Left cardiac atrium (tissue), 4 donors: ENCODE measurements at regions not wholly inside any gene's neighbourhood (a gene's known extent, or its start where the extent isn't known, plus 50 kb on each side); places are given as distances from the start of the nearest gene placed in this dataset.
"Not testable (repeated sequence)": the region's sequence is repeated elsewhere in the genome, so short reads cannot be mapped to it uniquely, and the experiment has no call there.

Source experiments
- ATAC-seq, 2 donors: fragments of 200-7000 bp; cut with Tn5 transposase; one replicate each; pipeline ENCODE4 v1.9.1; 2020; ENCODE audit warnings: mild to moderate bottlenecking in 2 of 2, moderate library complexity in 2 of 2
- DNase-seq: peaks from one replicate; pipeline ENCODE4 v3.0.0-alpha.2; 2020
- intact Hi-C, 2 donors: fragments of 100-400 bp; cut with DNase I; formaldehyde crosslinking; loops; one replicate each; pipeline versions ENCODE4 v1.14.1 to v1.15.1; 2022 to 2023
- donor health status: DM: no; HTN: yes; CAD: no.
- donor health status: DM: no; HTN: yes; CAD: no; lungs with severe emphysema.
- donor health status: DM: yes; HTN: yes; CAD: no.
- donor health status: Dilated cardiomyopathy.

DNA sequence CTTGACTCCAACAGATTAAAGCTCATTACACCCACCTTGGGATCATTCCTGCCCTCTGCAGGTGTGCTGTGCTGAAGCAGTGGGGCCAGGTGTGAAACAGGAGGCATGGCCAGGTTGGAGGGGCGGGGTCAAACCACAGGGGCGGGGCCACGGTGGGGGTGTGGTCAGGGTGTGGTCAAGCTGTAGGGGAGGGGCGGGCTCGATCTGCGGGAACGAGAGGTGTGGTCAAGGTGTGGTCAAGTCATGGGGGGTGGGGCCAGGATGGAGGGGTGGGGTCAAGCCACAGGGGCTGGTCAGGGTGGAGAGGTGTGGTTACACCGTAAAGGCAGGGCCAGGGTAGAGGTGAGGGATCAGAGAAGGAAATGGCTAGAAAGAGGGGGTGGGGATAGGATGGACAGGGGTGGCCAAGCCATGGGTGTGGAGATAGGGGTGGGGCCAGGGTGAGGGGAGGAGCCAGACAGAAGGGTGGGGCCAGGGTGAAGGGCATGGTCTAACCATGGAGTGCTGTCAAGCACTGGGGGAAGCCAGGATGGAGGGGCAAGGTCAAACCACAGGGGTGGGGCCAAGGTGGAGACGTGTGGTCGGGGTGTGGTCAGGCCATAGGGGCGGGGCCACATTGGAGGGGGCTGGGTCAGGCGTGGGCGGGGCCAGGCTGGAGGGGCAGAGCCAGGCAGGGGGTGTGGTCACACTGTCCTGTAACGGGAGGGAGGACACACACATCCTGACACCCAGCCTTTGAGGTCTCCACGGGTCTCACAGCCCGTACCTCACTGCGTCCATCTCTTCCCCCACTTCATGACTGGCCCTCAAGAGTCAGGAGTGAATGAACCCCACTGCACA, 270.7 kb downstream of the ADGRD1 start:
- peak in 1 of 2 donors; percentile 28 for ATAC-seq
- DNase-seq, intact Hi-C loops: not testable (repeated sequence)

DNA sequence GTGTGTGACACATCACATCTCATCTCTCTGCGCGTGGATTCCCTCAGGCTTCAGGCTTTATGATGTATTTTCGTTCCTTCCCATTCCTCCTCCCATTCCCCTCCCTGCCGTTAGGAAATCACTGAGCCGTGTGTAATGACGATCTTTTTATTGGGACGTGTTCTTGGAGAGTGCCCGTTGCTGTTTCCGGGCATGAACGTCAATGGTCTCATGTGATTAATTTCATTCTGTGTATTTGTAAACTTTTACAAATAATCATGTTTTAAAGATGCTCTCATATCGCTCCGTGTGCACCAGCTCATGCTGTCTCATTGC, 271.3 kb downstream of the ADGRD1 start:
- ATAC-seq, intact Hi-C loops, DNase-seq: not testable (repeated sequence)

DNA sequence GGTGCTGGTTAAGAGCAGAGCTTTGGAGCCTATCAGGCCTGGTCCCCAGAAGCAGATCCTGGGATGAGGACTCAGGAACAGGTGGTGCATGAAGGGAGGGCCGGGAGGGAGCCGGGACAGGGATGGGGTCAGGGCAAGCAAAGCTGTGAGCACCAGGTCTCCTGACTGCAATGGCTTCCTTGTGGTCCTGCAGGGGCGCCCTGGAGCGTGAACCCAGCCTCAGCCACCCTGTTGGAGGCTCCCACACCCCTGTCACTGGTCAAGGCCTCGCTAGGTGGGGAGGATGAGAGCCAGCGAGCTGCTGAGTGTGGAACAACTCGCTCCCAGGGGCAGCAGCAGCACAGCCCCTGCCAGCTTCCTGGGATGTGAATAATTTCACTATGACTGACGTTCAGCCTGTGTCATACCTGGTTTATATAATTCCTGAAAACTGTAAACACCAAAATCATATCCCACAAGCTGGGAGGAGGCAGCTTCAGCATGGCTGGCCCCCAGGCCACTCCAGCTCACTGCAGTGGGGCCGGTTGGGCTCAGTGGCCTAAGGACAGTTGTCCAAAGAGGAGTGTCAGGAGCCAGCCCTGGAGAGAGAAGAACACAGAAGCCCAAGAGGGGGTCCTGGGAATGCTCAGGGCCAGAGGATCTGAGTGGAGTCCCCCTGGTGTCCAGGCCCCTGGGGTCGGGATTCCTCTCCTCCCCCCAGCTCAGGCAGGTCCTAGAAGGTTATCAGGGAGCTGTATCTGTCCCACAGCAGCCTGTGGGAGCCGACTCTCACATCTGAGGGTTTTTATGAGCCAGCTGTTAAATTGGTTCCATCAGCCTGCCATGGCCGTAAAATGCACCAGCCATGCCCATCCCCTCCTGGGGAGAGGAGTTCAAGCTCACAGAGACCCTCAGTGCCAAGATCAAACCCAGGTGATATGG, 272.9 kb downstream of the ADGRD1 start:
- intact Hi-C loops = no loop called here
- ATAC-seq (no peak), DNase-seq (no peak)

DNA sequence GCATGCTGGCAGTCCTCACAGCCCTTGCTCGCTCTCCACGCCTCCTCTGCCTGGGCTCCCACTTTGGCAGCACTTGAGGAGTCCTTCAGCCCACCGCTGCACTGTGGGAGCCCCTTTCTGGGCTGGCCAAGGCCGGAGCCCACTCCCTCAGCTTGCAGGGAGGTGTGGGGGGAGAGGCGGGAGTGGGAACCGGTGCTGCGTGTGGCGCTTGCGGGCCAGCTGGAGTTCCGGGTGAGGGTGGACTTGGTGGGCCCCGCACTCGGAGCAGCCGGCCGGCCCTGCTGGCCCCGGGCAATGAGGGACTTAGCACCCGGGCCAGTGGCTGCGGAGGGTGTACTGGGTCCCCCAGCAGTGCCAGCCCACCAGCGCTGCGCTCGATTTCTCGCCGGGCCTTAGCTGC, 273.9 kb downstream of the ADGRD1 start:
- DNase-seq, intact Hi-C loops, ATAC-seq: not testable (repeated sequence)

DNA sequence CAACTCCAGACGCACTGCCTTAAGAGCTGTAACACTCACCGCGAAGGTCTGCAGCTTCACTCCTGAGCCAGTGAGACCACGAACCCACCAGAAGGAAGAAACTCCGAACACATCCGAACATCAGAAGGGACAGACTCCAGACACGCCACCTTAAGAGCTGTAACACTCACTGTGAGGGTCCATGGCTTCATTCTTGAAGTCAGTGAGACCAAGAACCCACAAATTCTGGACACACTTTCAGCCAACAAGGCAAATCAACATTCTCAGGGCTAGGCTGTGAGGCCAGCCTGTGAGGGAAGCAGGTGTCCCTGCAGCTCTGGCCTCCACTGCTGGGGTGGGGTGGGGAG, 275.3 kb downstream of the ADGRD1 start:
- DNase-seq, ATAC-seq, intact Hi-C loops: not testable (repeated sequence)

DNA sequence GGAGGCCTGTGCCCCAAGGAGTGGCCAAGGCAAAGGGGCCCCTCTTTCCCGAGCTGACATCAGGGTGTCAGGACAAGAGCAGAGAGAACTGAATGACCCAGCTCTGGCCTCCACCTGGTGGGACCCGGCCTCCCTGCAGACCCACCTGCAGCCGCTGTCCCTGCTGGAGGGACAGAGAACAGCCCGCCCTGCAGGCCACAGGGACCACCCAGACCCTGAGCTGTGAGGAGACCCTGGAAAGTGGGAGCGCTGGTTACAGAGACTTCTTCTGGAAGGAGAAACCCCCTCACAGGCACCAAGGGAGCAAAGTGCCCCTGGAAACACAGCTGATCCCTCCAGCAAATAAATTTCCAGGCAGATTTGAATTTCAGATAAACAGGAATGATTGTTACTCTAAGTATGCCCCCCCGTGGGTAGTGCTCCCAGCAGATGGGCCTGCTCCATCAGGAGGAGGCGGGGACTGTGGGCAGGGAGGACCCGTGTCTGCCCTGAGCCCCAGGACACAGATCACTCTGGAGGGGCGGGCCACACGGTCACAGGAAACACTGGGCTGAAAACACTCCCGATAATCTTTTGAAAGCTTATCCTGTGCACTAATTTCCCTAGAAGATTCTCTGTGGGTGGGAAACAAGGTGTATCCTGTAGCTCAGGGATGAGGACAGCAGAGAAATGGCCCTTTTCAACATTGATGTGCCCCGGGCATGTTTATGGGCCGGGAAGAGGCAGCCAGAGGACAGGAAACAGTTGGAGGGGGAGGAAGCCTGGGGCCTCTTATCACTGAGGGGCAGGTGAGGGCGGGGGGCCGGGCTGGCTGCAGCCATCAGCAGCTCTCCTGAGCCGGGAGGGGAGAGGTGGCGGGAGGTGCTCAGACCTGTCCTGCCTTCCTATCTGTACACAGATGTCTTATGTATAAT, 276.0 kb downstream of the ADGRD1 start:
- intact Hi-C loops = no loop called here
- DNase-seq = no peak
- peak; percentile 59 to 66 for ATAC-seq

DNA sequence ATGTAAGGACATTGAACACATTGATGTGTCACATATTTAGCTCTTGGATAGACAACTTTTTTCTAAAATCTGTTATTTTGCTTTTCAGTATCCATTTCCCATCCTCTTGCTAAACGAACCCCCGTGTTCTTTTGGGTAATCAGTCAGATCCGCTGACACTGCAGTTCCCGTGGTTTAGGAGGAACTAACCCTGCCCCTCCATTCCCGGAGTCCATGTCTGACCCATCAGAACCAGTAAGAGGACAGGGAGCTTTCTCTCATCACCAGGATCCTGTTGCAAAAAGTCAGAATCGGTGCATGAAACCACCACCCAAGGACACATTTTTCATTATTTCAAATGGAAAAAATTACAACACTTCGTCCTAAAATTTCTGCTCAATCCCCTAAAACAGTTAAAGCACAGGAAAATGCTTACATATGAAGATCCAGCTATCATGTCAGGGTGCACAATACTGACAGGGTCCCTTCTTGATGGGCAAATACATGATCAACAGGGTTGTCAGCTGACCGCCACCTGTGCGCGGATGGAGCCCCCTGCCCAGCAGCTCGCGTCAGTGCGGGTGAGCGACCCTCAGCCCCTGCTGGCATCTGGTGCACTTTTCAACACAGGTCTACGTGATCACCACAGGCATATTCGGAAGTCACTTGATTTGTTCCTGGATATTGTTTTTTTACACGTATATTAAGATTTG, 276.8 kb downstream of the ADGRD1 start:
- DNase-seq = no peak
- ATAC-seq = no peak
- intact Hi-C loops = no loop called here

DNA sequence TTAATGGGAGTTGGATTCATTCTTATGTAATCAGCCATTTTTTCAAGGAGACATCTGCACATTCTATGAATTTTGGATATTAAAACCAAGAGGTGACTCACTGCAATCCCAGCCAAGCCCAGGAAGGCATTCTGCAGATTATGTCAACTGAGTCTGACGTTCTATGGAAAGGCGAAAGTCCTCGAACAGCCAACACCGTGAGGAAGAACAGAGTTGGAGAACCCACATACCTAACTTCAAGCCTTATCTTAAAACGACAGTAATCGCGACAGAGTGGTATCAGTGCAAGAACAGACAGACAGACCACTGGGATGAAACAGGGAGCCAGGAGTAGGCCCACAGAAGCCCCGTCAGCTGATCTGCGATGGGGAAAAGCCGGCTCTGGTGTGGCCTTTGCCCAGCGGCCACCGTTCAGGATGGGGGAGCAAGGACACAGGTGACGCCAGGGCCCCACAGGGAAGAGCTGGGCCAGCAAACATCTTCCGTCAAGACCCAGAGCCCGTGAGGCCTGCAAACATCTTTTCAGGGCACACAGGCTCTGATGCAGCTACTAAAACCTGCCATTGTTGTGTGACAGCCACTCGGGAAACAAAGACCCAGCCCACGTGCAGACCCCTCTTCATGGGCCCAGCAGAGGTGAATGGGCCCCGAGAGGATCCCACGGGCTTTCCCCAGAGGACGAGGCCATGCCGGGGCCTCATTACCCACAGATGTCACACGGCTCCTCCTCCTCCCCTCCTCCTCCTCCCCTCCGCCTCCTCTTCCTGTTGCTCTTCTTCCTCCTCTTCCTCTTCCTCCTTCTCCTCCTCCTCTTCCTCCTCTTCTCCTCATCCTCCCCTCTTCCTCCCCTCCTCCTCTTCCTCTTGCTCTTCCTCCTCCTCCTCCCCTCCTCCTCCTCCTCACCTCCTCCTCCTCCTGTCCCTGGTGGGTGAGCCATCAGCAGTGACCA, 277.6 kb downstream of the ADGRD1 start:
- DNase-seq (no peak), ATAC-seq (no peak)
- intact Hi-C loops = no loop called here

DNA sequence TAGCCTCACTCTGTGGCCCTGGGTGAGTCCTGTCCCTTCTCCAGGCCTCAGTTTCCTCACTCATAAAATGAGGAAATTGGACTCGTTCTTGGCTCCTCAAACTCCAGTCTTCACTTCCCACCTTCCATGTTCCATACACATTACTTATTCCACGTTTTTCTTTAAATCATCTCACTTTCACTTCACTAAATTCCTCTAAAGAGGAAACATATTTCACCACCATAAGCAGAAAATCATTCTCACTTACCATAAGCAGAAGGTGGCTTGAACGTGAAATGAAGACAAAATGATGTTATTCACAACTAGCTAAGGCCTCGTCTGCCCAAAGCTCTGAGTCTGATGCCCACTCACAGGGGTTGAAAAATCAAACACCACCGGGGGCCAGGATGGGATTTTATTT, 278.3 kb downstream of the ADGRD1 start:
- ATAC-seq = no peak
- intact Hi-C loops = no loop called here
- no peak for DNase-seq

DNA sequence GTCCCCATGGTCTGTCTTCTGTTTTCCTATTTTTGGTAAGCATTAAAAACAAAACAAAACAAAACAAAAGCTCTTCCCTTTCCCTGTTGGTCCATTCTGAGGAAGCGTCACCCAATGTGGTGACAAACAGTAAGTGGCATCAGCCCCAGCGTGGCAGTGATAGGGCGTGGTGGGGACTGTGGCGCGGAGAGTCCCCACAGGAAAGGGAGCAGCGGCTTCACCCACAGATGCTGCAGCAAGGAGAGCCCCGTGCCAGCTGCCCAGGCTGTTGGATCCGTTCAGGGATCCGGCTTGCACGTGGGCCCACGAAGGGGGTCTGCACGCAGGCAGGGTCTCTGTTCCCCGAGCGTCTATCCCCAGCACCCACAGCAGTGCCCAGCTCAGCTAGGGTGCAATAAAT, 279.2 kb downstream of the ADGRD1 start:
- ATAC-seq, intact Hi-C loops, DNase-seq: not testable (repeated sequence)

DNA sequence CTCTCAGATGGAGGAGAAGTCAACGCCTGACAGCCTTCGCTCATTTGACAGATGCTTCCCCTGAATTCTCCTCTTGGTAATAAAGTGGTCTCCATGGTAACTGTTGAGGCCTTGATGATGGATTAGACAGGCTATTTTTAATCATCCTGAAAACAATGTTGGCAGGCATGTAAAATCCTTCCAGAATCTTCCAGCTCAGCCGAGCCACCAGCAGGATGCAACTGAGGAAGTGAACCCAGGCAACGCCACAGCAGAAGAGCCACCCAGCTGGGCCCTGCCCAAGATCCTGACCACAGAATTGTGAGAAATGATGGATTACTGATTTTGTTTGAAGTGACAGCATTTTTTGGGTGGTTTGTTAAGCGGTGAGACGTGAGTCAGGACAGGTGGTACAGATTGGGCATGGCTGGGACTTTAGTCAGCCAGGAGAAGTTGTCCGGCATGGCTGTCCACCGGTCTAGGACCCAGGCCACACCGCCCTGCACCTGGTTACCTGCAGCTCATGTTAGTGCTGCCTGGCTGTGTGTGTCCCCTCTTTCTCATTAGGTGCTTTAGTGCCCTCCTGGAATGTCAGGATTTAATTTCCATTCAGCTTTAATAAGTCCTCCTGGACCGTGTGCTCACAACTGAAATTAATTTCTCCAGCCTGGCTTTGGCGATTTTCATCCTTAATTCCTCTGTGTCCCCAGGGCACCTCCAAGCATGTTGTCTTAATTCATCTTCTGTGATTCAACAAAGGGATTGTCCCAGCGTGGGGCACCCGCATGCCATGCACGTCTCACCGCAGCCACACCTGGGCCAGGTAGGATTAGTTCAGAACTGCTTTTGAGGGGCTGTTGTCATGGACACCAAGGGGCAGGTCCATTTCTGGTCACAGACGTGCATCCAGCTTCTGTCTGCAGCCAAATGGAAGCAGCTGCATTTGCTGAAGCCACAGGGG, 280.4 kb downstream of the ADGRD1 start:
- intact Hi-C loops, ATAC-seq, DNase-seq: not testable (repeated sequence)

DNA sequence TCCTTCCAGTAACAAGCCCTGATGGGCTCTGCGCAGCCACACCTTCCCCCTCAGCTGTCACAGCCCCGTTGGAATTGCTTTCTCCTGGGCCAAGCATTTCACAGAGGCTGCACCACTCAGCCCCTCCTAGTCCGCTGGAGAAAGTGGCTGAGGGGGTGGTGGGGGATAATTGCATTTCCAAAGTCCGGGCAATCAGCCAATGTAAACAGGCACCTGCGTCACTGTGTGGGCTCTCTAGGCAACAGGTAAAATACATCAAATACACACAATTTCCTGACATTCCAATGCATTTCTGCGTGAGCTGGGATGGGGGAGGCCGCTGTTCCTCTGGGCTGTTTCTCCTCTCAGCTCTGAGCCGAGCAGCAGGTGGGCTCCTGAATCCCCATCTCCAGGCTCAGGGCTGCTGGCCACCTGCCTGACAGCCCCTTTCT, 281.1 kb downstream of the ADGRD1 start:
- peak; percentile 36 to 37 for ATAC-seq
- DNase-seq, intact Hi-C loops: not testable (repeated sequence)

DNA sequence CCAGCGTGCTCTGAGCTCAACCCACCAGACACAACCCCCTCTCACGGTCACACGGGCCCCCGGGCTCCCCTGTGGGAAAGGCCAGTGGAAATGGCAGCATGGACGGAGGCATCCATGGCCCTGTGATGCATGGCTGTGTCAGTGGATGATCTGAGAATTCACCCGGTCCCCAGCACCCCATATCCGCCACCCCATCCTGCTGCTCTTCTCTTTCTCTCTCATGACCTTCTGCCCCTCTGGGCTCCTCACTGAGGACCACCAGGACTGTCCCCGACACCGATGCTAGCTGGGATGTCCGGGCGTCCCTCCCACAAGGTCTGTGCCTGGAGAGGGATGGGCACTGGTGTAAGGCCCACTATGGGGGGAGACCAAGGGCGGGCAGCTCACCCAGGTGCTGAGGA, 282.2 kb downstream of the ADGRD1 start:
- ATAC-seq (no peak), DNase-seq (no peak)
- intact Hi-C loops = no loop called here

DNA sequence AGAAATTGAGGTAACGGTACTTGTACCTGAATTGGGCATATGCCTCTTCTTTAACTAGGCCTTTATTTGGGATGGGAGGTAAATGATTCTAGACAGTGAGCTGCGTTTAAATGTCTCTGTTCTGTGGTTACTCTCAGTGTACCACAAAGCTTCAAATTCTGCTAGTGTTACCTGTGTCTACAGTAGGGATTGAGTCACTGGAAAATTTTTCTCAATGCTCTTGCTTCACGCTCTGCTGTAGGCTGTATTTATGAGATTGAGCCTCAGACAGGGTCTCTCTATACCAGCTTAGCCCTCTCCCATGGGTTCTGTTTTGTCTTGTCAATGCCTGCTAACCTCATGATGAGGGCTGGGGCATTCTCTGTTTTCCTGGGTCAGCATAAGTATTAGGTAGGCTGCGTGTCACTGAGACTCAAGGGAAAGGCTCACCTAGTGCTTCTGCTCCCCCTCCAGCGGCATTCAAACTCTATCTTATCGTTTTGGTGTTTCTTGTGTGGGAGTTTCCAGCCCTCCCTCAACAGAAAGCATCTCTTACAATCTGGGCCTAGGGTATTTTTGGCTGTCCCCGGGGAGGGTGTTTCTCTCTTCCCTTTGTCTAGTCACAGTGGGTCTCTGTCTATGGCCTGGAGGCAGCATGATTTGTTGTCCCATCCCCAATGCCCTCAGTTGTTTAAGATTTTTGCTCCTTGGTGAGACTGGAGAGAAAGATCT, 285.8 kb downstream of the ADGRD1 start:
- DNase-seq = no peak
- ATAC-seq = no peak
- intact Hi-C loops = no loop called here

DNA sequence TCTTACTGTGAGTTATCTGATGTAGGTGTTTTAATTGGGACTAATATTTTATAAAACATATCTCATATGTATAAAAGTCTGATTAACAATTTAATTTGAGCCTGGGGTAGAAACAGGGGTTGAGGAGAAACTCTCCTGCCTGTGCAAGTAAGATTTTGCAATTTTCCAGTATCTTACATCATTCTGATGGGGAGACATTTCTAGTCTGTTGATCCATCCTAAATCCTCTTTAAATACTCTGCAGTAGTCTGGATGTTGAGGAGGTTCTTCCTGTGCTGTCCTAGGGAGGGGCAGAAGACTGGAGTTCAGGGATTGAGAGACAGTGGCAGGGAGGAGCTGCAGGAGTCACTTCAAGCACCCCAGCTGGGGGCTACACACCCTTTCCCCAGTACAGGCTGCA, 287.8 kb downstream of the ADGRD1 start:
- DNase-seq (no peak), ATAC-seq (no peak)
- intact Hi-C loops = no loop called here
